IMR-90 (cell line): ENCODE measurements at regions not wholly inside any gene's neighbourhood (a gene's known extent, or its start where the extent isn't known, plus 50 kb on each side); places are given as distances from the start of the nearest gene placed in this dataset.

Source experiments
- ATAC-seq: fragments of 200-7000 bp; cut with Tn5 transposase; 2 replicates; pipeline ENCODE4 v1.9.1; 2020; ENCODE audit warnings: low read depth, mild to moderate bottlenecking, moderate library complexity
- BruUV-seq: library from RNA; stranded (reverse); fragments of 400-500 nt; replicated peaks from 2 replicates; lab custom pipeline; 2021; lab: Mats Ljungman, UMichigan
- CTCF ChIA-PET: fragments of 300-600 bp; formaldehyde crosslinking; extraction: SDS; loops from one replicate; lab custom pipeline; 2021; ENCODE audit warnings: antibody characterized with exemption; lab: Yijun Ruan, JAX
- POLR2A ChIA-PET: fragments of 300-600 bp; sonication (Branson Sonifier 250); formaldehyde crosslinking; loops from one replicate; lab custom pipeline; 2022; ENCODE audit warnings: antibody characterized with exemption; ENCODE audit not compliant: unreplicated experiment; lab: Charles Lee
- DNase-seq: peaks from one replicate; pipeline ENCODE4 v3.0.0; 2013
- H2AFZ ChIP-seq: replicated peaks from 2 replicates; pipeline ENCODE3; 2013; ENCODE audit warnings: low read length, mild to moderate bottlenecking; ENCODE audit not compliant: poor library complexity
- H2AK5ac ChIP-seq: 2 replicates; pipeline ENCODE4 v1.6.1; 2013; ENCODE audit warnings: low read depth, low read length, inconsistent platforms
- H2AK9ac ChIP-seq: replicated peaks from 2 replicates; pipeline ENCODE3; 2013; ENCODE audit warnings: mild to moderate bottlenecking, low read depth, low read length, moderate library complexity; ENCODE audit not compliant: poor library complexity
- H2BK120ac ChIP-seq: 2 replicates; pipeline ENCODE4 v1.6.1; 2013; ENCODE audit warnings: low read depth, low read length, inconsistent platforms
- H2BK15ac ChIP-seq: 3 replicates; pipeline ENCODE4 v1.6.1; 2013; ENCODE audit warnings: low read depth, low read length, inconsistent platforms
- H2BK20ac ChIP-seq: 2 replicates; pipeline ENCODE4 v1.6.1; 2013; ENCODE audit warnings: low read depth, mild to moderate bottlenecking, inconsistent platforms, low read length, moderate library complexity
- H2BK5ac ChIP-seq: 2 replicates; pipeline ENCODE4 v1.6.1; 2013; ENCODE audit warnings: mild to moderate bottlenecking, low read depth, low read length, inconsistent platforms; ENCODE audit not compliant: poor library complexity, severe bottlenecking
- H3K14ac ChIP-seq: replicated peaks from 2 replicates; pipeline ENCODE4 v1.6.1; 2013; ENCODE audit warnings: low read depth, low read length, inconsistent platforms
- H3K18ac ChIP-seq: 2 replicates; pipeline ENCODE4 v1.6.1; 2013; ENCODE audit warnings: low read depth, low read length, control low read depth
- H3K23ac ChIP-seq: 2 replicates; pipeline ENCODE4 v1.6.1; 2013; ENCODE audit warnings: low read depth, low read length, inconsistent platforms
- H3K27ac ChIP-seq: 2 replicates; pipeline ENCODE4 v1.5.1; 2013; ENCODE audit warnings: mild to moderate bottlenecking, control low read depth, low read length; ENCODE audit not compliant: insufficient read depth
- H3K27me3 ChIP-seq: 2 replicates; pipeline ENCODE4 v1.6.1; 2013; ENCODE audit warnings: low read length; ENCODE audit not compliant: control insufficient read depth, insufficient read depth
- H3K36me3 ChIP-seq: 2 replicates; pipeline ENCODE4 v1.6.1; 2013; ENCODE audit warnings: low read length, mixed read lengths; ENCODE audit not compliant: control insufficient read depth, insufficient read depth
- H3K4ac ChIP-seq: 2 replicates; pipeline ENCODE4 v1.6.1; 2013; ENCODE audit warnings: low read depth, low read length, inconsistent platforms
- H3K4me1 ChIP-seq: 2 replicates; pipeline ENCODE4 v1.6.1; 2013; ENCODE audit warnings: low read length, mixed read lengths; ENCODE audit not compliant: control insufficient read depth, insufficient read depth
- H3K4me2 ChIP-seq: 2 replicates; pipeline ENCODE4 v1.6.1; 2013; ENCODE audit warnings: low read depth, mild to moderate bottlenecking, control low read depth, low read length, moderate library complexity
- H3K4me3 ChIP-seq: 2 replicates; pipeline ENCODE4 v1.5.1; 2013; ENCODE audit warnings: low read depth, mild to moderate bottlenecking, control low read depth, low read length, moderate library complexity; ENCODE audit not compliant: insufficient read depth
- H3K56ac ChIP-seq: 2 replicates; pipeline ENCODE4 v1.6.1; 2013; ENCODE audit warnings: low read length, inconsistent platforms; ENCODE audit not compliant: insufficient read depth; ENCODE audit errors: extremely low read depth
- H3K79me1 ChIP-seq, 2 experiments: 2 replicates each; pipeline ENCODE4 v1.6.1; 2013; ENCODE audit warnings: low read length in 2 of 2, inconsistent platforms in 1 of 2, low read depth in 1 of 2
- H3K9ac ChIP-seq: 2 replicates; pipeline ENCODE4 v1.6.1; 2013; ENCODE audit warnings: low read depth, low read length, control low read depth
- H3K9me1 ChIP-seq: 2 replicates; pipeline ENCODE4 v1.6.1; 2013; ENCODE audit warnings: low read length, inconsistent platforms; ENCODE audit not compliant: insufficient read depth
- H3K9me3 ChIP-seq: 2 replicates; pipeline ENCODE4 v1.6.1; 2013; ENCODE audit warnings: low read length; ENCODE audit not compliant: control insufficient read depth, insufficient read depth
- H4K20me1 ChIP-seq: 2 replicates; pipeline ENCODE4 v1.6.1; 2013; ENCODE audit warnings: low read length, inconsistent platforms; ENCODE audit not compliant: insufficient read depth
- H4K5ac ChIP-seq: 2 replicates; pipeline ENCODE4 v1.6.1; 2013; ENCODE audit warnings: mild to moderate bottlenecking, low read depth, low read length, control low read depth
- H4K8ac ChIP-seq, 2 experiments: 2 replicates each; pipeline ENCODE4 v1.6.1; 2013; ENCODE audit warnings: low read depth in 2 of 2, low read length in 2 of 2, control low read depth in 1 of 2, inconsistent platforms in 1 of 2
- H4K91ac ChIP-seq: 2 replicates; pipeline ENCODE4 v1.6.1; 2013; ENCODE audit warnings: low read depth, low read length, inconsistent platforms; ENCODE audit not compliant: insufficient read depth
- BHLHE40 ChIP-seq: fragments of 150-350 bp; IDR thresholded peaks from 2 replicates; pipeline ENCODE4 v1.6.1; 2016; ENCODE audit warnings: mild to moderate bottlenecking, low read depth, low read length
- CEBPB ChIP-seq: IDR thresholded peaks from 2 replicates; pipeline ENCODE4 v1.6.1; 2012; ENCODE audit warnings: low read depth, low read length, improper control_type of control experiment
- CHD1 ChIP-seq: IDR thresholded peaks from 2 replicates; pipeline ENCODE4 v1.6.1; 2012; ENCODE audit warnings: low read depth, low read length, improper control_type of control experiment
- CTCF ChIP-seq: conservative IDR thresholded peaks from 2 replicates; pipeline ENCODE4 v1.5.1; 2012; ENCODE audit warnings: mild to moderate bottlenecking, low read depth, low read length, improper control_type of control experiment
- FOS ChIP-seq: fragments of 150-350 bp; IDR thresholded peaks from 2 replicates; pipeline ENCODE4 v1.6.1; 2016; ENCODE audit warnings: low read depth, low read length
- MAFK ChIP-seq: IDR thresholded peaks from 2 replicates; pipeline ENCODE4 v1.6.1; 2012; ENCODE audit warnings: low read depth, low read length, improper control_type of control experiment
- MAZ ChIP-seq: IDR thresholded peaks from 2 replicates; pipeline ENCODE4 v1.6.1; 2012; ENCODE audit warnings: low read depth, mild to moderate bottlenecking, low read length, improper control_type of control experiment, moderate library complexity, borderline replicate concordance
- MXI1 ChIP-seq: IDR thresholded peaks from 2 replicates; pipeline ENCODE4 v1.6.1; 2012; ENCODE audit warnings: low read depth, mild to moderate bottlenecking, low read length, moderate library complexity, borderline replicate concordance
- NFE2L2 ChIP-seq: fragments of 150-350 bp; IDR thresholded peaks from 2 replicates; pipeline ENCODE4 v1.6.1; 2016; ENCODE audit warnings: low read depth, mild to moderate bottlenecking, low read length
- RCOR1 ChIP-seq: IDR thresholded peaks from 2 replicates; pipeline ENCODE4 v1.6.1; 2012; ENCODE audit warnings: mild to moderate bottlenecking, low read length, improper control_type of control experiment; ENCODE audit not compliant: insufficient replicate concordance
- RFX5 ChIP-seq: IDR thresholded peaks from 2 replicates; pipeline ENCODE4 v1.8.0; 2012; ENCODE audit warnings: low read depth, mild to moderate bottlenecking, low read length, moderate library complexity
- SMC3 ChIP-seq: fragments of 150-350 bp; IDR thresholded peaks from 2 replicates; pipeline ENCODE4 v1.6.1; 2016; ENCODE audit warnings: low read depth, mild to moderate bottlenecking, antibody characterized with exemption, low read length, moderate library complexity
- dilution Hi-C: fragments of 300-500 bp; cut with HindIII; formaldehyde crosslinking; loops from one replicate; pipeline ENCODE4 v1.14.3; 2018; ENCODE audit warnings: low sequenced_read_pairs; ENCODE audit not compliant: unreplicated experiment
- in situ Hi-C: fragments of 300-500 bp; cut with MboI; formaldehyde crosslinking; loops from 3 replicates; pipeline ENCODE4 v1.14.3; 2019; ENCODE audit warnings: low sequenced_read_pairs, inconsistent platforms, mixed read lengths
- intact Hi-C: fragments of 100-400 bp; cut with micrococcal nuclease; formaldehyde crosslinking; loops from 2 replicates; pipeline ENCODE4 v1.10.0; 2022
- TF ChIP-seq, protein P1 (sequence below): fragments of 150-350 bp; IDR thresholded peaks from 2 replicates; pipeline ENCODE4 v1.6.1; 2016; ENCODE audit warnings: low read depth, mild to moderate bottlenecking, low read length, moderate library complexity, borderline replicate concordance

- dilution Hi-C loops (no loop called here), intact Hi-C loops (no loop called here), in situ Hi-C loops (no loop called here)
- H2AFZ ChIP-seq = no peak overlapping the region
- no peak overlapping the region for H4K91ac ChIP-seq
- H3K27ac ChIP-seq = no peak overlapping the region
- no peaks in the 10 kb centered on the region for H3K4me1 ChIP-seq
- H2BK20ac ChIP-seq = no peak overlapping the region
- H2AK5ac ChIP-seq = no peak overlapping the region
- DNase-seq (no peak), ATAC-seq (no peak)
- no peak overlapping the region for H3K9ac ChIP-seq
- ChIA-PET CTCF (no interaction called here), POLR2A (no interaction called here)
- H2BK120ac ChIP-seq = no peak overlapping the region
- H2BK5ac ChIP-seq = no peak overlapping the region
- H3K14ac ChIP-seq = no peak overlapping the region
- no peaks in the 10 kb centered on the region for H3K9me1 ChIP-seq
- no peak overlapping the region for H3K56ac ChIP-seq
- no peak overlapping the region for H4K5ac ChIP-seq
- H2BK15ac ChIP-seq = no peak overlapping the region
- H3K4ac ChIP-seq = no peak overlapping the region
- no peak overlapping the region for H3K23ac ChIP-seq
- no peak overlapping the region for H2AK9ac ChIP-seq
- H3K18ac ChIP-seq = no peak overlapping the region
- BruUV-seq = no TSS peak
- H3K27me3 ChIP-seq = no peaks in the 10 kb centered on the region; the same call in 1 of the 2 replicates
- no peak overlapping the region for H4K8ac ChIP-seq
- no peaks in the 10 kb centered on the region for H3K36me3 ChIP-seq
- no peak overlapping the region for H3K4me3 ChIP-seq
- no peaks in the 10 kb centered on the region for H3K9me3 ChIP-seq
- H4K20me1 ChIP-seq = no peaks in the 10 kb centered on the region
- no peak overlapping the region for H3K4me2 ChIP-seq
- TF ChIP-seq CHD1 (no peak), FOS (no peak), SMC3 (no peak), CEBPB (no peak), RCOR1 (no peak), MXI1 (no peak), BHLHE40 (no peak), RFX5 (no peak), MAFK (no peak), NFE2L2 (no peak), CTCF (no peak), MAZ (no peak)
- TF ChIP-seq, protein P1, sequence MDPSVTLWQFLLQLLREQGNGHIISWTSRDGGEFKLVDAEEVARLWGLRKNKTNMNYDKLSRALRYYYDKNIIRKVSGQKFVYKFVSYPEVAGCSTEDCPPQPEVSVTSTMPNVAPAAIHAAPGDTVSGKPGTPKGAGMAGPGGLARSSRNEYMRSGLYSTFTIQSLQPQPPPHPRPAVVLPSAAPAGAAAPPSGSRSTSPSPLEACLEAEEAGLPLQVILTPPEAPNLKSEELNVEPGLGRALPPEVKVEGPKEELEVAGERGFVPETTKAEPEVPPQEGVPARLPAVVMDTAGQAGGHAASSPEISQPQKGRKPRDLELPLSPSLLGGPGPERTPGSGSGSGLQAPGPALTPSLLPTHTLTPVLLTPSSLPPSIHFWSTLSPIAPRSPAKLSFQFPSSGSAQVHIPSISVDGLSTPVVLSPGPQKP = no peak
- H3K79me1 ChIP-seq = no peaks in the 10 kb centered on the region
Measured at GRCh38 chr3:10638466-10638865, 133.1 kb upstream of the ATP2B2 start.
